Motor neuron (in vitro differentiated cells): ENCODE measurements at regions not wholly inside any gene's neighbourhood (a gene's known extent, or its start where the extent isn't known, plus 50 kb on each side); places are given as distances from the start of the nearest gene placed in this dataset.

Source experiments
- ATAC-seq, 8 experiments: fragments of 200-7000 bp; cut with Tn5 transposase; replicated peaks in 6 of 8; 2 replicates each; pipeline ENCODE4 v1.8.0; 2021; ENCODE audit warnings: mild to moderate bottlenecking in 8 of 8, moderate library complexity in 8 of 8
- H3K27ac ChIP-seq, 2 donors: fragments of 250-450 bp; sonication (Bioruptor Pico); 2 replicates each; pipeline ENCODE4 v1.9.0; 2021; ENCODE audit warnings: antibody characterized with exemption in 2 of 2, mild to moderate bottlenecking in 2 of 2, moderate library complexity in 1 of 2
- H3K4me1 ChIP-seq, 2 donors: fragments of 250-450 bp; sonication (Bioruptor Pico); replicated peaks in 1 of 2; 2 replicates each; pipeline ENCODE4 v1.6.1; 2021; ENCODE audit warnings: antibody characterized with exemption in 2 of 2, mild to moderate bottlenecking in 2 of 2, moderate library complexity in 1 of 2
- H3K4me3 ChIP-seq, 5 donors: fragments of 250-450 bp; sonication (Bioruptor Pico); 2 replicates each; pipeline ENCODE4 v1.9.0; 2021; ENCODE audit warnings: antibody characterized with exemption in 5 of 5, mild to moderate bottlenecking in 5 of 5, moderate library complexity in 4 of 5
- WGBS, 10 experiments: fragments of 450-650 bp; shearing (Covaris generic); methylation state at CpG; one replicate each; pipeline ENCODE4 v1.0.0; 2022; 5-methylcytosine and 5-hydroxymethylcytosine counted together
- in situ Hi-C, 9 experiments: fragments of 400-800 bp; cut with MboI; loops; one replicate each; pipeline ENCODE4 v1.15.0; 2021; ENCODE audit warnings: low sequenced_read_pairs in 9 of 9, low pct_unique_long_range_greater_than_20kb in 2 of 9; ENCODE audit not compliant: unreplicated experiment in 9 of 9

DNA sequence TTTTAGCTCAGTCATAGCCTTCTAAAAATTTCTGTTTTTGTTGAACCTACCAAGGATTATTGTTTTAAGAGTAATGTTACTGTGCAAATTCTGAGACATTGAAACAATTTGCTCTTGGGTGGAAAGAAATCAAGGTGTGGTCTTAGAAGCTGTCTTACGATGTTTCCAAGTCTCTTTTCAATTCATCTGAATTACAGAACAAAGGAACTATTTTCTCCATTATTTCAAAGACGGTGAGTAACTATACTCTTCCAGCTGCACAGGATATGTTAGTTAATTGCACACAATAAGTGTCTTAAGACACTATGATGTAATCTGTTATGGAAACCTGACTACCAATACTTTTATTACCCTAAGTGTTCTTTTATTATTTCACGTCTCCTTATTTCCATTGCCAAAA, 106.8 kb upstream of the POM121L12 start:
- WGBS, 10 experiments, result 10 to 100% (median 70%) methylated on average over 1 to 3 of the region's 3 CpGs
- Histone ChIP-seq H3K27ac (no peak overlapping the region), H3K4me3 (no peak overlapping the region), H3K4me1 (no peaks in the 10 kb centered on the region)
- in situ Hi-C loops, result no loop called here
- no peak for ATAC-seq

DNA sequence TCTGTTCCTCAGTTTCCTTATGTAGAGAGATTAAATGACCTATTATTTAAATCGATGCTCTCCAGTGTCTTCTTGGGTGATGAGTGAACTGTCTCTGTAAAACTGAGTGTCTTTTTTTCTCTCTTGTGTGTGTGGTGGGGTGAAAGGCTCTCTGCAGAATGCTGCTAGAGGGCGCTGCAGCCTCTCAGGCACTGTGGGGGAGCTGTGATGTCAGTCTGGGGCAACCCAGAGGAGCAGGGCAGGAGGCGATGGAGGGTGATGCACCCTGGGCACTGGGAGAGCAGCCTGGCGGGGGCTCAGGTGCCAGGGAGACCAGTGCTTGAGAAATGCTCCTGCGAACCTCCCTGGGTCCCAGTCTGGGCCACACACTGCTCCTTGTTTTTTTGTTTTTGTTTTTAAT, 110.1 kb upstream of the POM121L12 start:
- Histone ChIP-seq H3K4me3 (no peak overlapping the region), H3K4me1 (peaks cover 0 to 1% of the 10 kb centered on the region in 2 donors), H3K27ac (no peak overlapping the region)
- in situ Hi-C loops, result no loop called here
- no peak for ATAC-seq
- WGBS, 10 experiments, result 11 to 91% (median 83%) methylated on average over 1 to 3 of the region's 5 CpGs; no CpG with 5 or more reads in 3 of the 10 experiments

DNA sequence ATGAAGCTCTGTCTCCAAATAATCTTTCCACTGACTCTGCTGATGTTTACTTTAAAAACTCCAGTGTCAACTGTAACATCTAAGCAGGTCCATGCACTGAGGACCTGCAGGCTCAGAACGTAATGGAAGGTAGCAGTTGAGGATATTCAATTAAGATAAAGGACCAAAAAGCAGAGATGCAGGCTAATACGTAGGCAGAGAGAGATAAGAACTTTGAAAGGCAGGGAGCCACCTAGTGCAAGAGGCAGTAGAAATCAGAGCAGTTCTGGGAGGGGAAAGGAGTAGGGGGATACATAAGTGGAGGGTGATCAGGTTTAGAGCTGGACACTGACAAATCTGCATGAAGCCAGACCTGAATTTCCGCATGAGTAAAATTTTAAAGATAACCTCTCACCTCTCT, 114.5 kb upstream of the POM121L12 start:
- ATAC-seq, result no peak

DNA sequence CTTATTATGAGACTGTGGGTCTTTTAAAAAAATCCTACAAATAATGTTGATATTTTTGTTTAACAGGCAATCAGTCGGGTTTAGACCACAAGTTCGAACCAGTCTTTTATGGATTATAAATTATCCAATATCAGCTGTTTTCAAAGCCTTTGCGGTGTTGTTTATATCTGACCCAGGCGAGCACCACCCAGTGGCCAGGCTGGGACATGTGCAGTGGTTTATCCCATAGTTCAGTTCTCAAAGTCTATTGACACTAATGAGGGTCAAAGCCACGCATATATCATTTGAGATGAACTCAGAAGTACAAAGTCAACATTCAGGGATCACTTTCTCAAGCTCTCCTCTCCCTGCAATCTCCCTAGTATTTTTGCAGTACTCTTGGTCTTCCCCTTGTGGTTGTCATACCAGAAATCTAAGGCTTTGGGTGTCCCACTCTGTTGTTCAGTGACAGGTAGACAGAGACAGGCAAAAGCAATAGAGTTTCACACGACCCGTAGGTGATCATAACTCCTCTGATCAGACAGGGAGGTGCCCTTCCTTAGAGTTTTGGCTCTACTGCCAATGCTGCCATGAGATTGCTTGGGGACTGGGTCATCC, 117.4 kb upstream of the POM121L12 start:
- Histone ChIP-seq H3K27ac (no peak overlapping the region), H3K4me1 (peaks cover 0 to 5% of the 10 kb centered on the region in 2 donors), H3K4me3 (no peak overlapping the region)
- WGBS, 10 experiments, result 21 to 97% (median 71%) methylated on average over 2 to 7 of the region's 7 CpGs
- in situ Hi-C loops, result no loop called here
- no peak for ATAC-seq

More for the DNA sequence above, 114.5 kb upstream of the POM121L12 start:
- WGBS, 10 experiments, result 0 to 92% (median 50%) methylated on average over 1 to 3 of the region's 3 CpGs; no CpG with 5 or more reads in 2 of the 10 experiments
- in situ Hi-C loops, result no loop called here
- no peak overlapping the region for H3K27ac ChIP-seq
- H3K4me3 ChIP-seq, result no peak overlapping the region
- peaks cover 0 to 5% of the 10 kb centered on the region in 2 donors for H3K4me1 ChIP-seq

DNA sequence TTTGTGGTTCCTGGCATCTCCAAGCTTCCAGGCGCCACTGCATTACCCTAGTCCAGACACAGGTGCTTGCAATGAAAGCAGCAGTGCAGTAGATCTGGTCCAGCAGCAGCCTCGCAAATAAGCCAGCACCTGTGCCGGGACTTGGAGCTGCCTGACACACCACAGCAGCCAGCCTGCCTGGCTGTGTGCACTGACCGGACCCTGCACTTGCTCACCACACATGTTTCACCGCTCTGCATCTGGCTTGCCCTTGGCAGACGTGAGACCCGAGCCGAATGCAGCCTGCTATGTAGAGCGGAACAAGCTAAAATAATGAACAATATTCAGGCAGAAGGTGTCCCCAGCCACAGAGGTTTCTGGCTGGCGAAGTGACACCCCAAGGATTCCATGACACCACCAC, 123.6 kb upstream of the POM121L12 start:
- no peaks in the 10 kb centered on the region for H3K4me1 ChIP-seq
- in situ Hi-C loops, result no loop called here
- no peak for ATAC-seq
- no peak overlapping the region for H3K27ac ChIP-seq
- WGBS, 10 experiments, result 38 to 100% (median 83%) methylated on average over 1 to 7 of the region's 10 CpGs; no CpG with 5 or more reads in 1 of the 10 experiments
- H3K4me3 ChIP-seq, result no peak overlapping the region

DNA sequence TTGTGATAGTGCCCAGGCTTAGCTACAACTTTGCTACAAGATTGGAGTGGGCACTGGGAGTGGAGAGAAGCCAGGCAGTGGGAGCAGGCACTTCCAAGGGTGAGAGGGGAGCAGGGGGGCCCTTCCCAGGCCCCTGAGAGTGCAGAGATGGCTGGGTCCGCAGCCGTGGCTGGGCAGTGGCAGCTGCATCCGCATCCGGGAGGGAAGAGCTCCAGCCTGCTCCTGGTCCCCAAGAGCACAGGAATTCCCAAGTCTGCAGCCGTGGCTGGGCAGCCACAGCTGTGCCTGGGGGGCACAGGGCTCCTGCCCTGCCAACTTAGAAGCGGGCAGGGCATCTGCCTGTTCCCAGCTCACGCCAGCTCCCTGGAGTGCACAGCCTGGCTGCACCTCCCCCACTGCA, 124.1 kb upstream of the POM121L12 start:
- WGBS, 10 experiments, result 0 to 100% (median 80%) methylated on average over 1 of the region's 7 CpGs; no CpG with 5 or more reads in 7 of the 10 experiments
- in situ Hi-C loops, result no loop called here
- Histone ChIP-seq H3K4me3 (no peak overlapping the region), H3K27ac (no peak overlapping the region), H3K4me1 (no peaks in the 10 kb centered on the region)
- no peak for ATAC-seq

DNA sequence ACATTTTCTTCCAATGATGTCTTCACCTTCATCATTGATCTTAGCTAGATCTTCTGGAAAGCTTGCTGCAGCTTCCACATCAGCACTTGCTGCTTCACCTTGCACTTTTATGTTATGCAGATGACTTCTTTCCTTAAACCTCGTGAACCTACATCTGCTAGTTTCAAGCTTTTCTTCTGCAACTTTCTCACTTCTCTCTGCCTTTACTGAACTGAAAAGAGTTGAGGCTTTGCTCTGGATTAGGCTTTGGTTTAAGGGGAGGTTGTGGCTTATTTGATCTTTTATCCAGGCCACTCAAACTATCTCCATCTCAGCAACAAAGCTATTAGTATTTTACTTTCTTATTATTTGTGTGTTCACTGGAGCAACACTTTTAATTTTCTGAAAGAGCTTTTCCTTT, 125.5 kb upstream of the POM121L12 start:
- WGBS, 10 experiments, result 0 to 100% (median 76%) methylated on average over 1 of the region's 1 CpG; no CpG with 5 or more reads in 6 of the 10 experiments
- Histone ChIP-seq H3K27ac (no peak overlapping the region), H3K4me1 (no peaks in the 10 kb centered on the region), H3K4me3 (no peak overlapping the region)
- ATAC-seq, result no peak
- in situ Hi-C loops, result no loop called here

DNA sequence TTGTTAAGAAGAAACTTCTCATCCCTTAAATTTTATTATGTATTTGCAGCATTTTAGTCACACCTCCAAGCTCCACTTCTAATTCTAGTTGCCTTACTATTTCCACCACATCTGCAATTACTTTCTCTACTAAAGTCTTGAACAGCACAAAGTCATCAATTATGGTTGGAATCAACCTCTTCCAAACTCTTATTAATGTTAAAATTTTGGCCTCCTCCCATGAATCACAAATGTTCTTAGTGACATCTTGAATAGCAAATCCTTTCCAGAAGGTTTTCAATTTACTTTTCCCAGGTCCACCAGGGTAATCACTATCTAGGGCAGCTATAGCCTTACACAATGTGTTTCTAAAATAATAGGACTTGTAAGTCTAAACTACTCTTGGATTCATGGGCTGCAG, 126.3 kb upstream of the POM121L12 start:
- ATAC-seq, result no peak
- Histone ChIP-seq H3K4me1 (no peaks in the 10 kb centered on the region), H3K27ac (no peak overlapping the region), H3K4me3 (no peak overlapping the region)
- in situ Hi-C loops, result no loop called here

DNA sequence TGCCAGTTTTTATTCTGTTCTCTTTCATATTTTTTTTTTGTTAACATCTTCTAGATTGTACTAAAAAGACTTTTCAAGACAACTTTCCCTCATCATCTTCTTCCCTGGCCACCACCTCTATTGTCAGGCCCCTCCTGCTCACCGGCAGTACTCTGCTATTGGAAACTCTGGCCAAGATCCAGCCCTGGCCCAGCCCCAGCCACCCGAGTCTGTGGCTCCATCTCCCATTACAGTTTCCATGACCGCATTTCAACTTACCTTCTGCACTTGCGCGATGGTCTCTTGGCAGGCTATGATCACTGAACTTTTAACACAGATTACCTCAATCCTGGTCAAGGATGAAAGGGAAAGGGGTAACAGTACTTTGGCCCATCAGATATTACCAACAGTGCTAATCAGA, 137.7 kb upstream of the POM121L12 start:
- no peak overlapping the region for H3K27ac ChIP-seq
- WGBS, 10 experiments, result 0 to 92% (median 88%) methylated on average over 1 to 5 of the region's 5 CpGs; no CpG with 5 or more reads in 4 of the 10 experiments
- H3K4me1 ChIP-seq, result no peaks in the 10 kb centered on the region
- H3K4me3 ChIP-seq, result no peak overlapping the region
- in situ Hi-C loops, result no loop called here
- no peak for ATAC-seq

DNA sequence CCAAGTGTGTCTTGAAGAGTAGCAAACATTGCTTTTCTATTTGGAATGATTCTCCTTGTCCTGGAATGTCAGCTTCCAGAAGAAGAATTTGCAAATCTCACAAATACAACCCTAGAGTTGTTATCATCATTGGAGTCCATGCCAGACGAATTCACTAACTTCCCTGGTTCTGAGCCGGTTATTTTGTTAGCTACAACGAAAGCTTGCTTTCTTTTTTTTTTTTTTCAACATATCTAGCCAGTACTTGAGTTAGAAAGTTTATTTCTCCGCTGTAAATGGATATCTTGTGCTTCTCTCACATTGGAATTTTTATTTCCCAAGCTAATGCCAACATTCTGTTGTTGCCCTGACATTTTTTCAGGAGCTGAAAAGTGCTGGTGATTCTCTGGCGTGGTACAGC, 138.1 kb upstream of the POM121L12 start:
- no peak for ATAC-seq
- WGBS, 10 experiments, result 0 to 94% (median 52%) methylated on average over 1 to 5 of the region's 5 CpGs
- in situ Hi-C loops, result no loop called here
- no peak overlapping the region for H3K27ac ChIP-seq
- no peak overlapping the region for H3K4me3 ChIP-seq
- H3K4me1 ChIP-seq, result no peaks in the 10 kb centered on the region

DNA sequence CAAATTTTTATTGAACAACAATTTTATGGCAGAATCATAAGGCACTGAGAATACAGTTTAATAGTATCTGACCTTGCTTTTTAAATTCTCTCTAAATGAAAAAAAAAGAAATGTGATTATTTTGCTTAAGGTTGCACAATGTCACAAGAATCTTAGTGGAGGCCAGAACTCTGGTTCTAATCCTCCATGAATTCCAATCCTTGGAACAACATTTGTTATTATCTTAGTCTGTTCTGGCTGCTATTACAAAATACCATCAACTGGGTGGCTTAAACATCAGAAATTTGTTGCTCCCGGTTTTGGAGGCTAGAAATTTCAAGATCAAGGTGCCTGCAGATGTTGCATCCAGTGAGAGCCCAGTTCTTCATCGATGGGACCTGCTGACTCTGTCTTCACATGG, 158.2 kb upstream of the POM121L12 start:
- no peak for ATAC-seq

DNA sequence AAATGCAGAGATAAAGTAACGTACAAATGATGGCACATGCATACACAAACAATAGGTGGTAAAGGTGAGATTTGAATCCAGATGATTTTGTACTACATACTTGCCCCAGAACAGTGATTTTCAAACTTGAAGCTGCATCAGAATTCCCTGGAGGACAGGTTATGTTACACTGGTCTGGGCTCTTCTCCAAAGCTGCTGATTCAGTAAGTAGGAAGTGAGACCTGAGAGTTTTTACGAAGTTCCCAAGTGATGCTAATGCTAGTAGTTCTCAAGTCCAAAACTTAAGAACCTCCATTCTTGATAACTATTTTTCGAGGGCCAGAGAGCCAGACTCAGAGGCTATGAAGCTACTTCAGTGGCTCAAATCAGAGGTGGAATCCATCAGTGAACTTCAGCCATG, 159.0 kb upstream of the POM121L12 start:
- no peak for ATAC-seq
- WGBS, 10 experiments, result 0 to 100% (median 82%) methylated on average over 1 to 3 of the region's 3 CpGs; no CpG with 5 or more reads in 1 of the 10 experiments
- Histone ChIP-seq H3K4me3 (no peak overlapping the region), H3K4me1 (no peaks in the 10 kb centered on the region), H3K27ac (no peak overlapping the region)
- in situ Hi-C loops, result no loop called here

More for the DNA sequence above, 158.2 kb upstream of the POM121L12 start:
- Histone ChIP-seq H3K27ac (no peak overlapping the region), H3K4me3 (no peak overlapping the region), H3K4me1 (no peaks in the 10 kb centered on the region)
- in situ Hi-C loops, result no loop called here
- 0 to 86% (median 10%) methylated on average over 1 to 2 of the region's 2 CpGs; no CpG with 5 or more reads in 3 of the 10 experiments for WGBS, 10 experiments

DNA sequence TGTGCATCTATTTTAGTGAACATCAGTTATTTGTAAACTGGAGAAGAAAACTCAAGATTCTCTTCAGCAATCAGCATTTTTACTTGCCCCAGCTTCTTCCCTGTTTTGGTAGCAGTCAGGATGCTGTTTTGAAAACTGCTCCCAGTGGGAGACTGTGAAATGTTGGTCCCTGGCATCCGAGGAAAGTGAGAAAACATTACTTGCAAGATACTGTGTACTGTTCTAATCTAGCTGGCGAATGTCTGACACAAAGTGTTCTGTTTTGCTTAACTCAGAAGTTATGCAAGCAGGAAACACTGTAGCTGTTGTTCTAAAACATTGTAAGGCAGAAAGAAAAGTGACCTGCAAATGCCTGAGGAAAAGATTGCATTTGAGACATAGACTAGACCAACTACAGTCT, 171.8 kb upstream of the POM121L12 start:
- no peak overlapping the region for H3K27ac ChIP-seq
- H3K4me3 ChIP-seq, result no peak overlapping the region
- H3K4me1 ChIP-seq, result no peaks in the 10 kb centered on the region
- in situ Hi-C loops, result no loop called here
- 0 to 92% (median 8%) methylated on average over 1 to 2 of the region's 2 CpGs; no CpG with 5 or more reads in 3 of the 10 experiments for WGBS, 10 experiments
- ATAC-seq, result no peak

DNA sequence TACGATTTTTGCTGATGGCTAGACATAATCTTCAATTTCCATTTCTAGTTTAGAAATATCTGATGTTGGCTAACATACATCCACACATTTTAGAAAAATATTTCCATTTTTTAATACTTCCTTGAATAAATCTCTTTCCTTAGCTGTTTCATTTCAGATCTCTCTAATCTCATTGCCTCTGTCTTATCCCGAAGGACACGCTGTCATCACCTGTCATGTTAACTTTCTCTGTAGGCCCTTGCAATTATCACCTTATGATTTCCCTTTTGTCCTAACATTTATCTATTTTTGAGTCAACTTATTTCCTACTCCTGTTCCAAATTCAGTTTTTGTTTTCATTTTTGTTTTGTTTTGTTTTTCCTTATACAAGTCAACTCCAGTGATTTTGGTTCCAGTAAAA, 173.1 kb upstream of the POM121L12 start:
- 6 to 99% (median 77%) methylated on average over 2 to 3 of the region's 3 CpGs for WGBS, 10 experiments
- H3K4me1 ChIP-seq, result no peaks in the 10 kb centered on the region
- H3K4me3 ChIP-seq, result no peak overlapping the region
- no peak for ATAC-seq
- no peak overlapping the region for H3K27ac ChIP-seq
- in situ Hi-C loops, result no loop called here
